Hepatocyte (in vitro differentiated cells): ENCODE measurements at regions not wholly inside any gene's neighbourhood (a gene's known extent, or its start where the extent isn't known, plus 50 kb on each side); places are given as distances from the start of the nearest gene placed in this dataset.

Source experiments
- CTCF ChIP-seq: fragments of 200-600 bp; sonication (generic); IDR thresholded peaks from 2 replicates; pipeline ENCODE4 v1.5.1; 2016; ENCODE audit warnings: antibody characterized with exemption, mild to moderate bottlenecking; ENCODE audit not compliant: poor library complexity
- EZH2 ChIP-seq: fragments of 200-600 bp; sonication (generic); IDR thresholded peaks from 2 replicates; pipeline ENCODE4 v1.6.1; 2016; ENCODE audit warnings: antibody characterized with exemption, mild to moderate bottlenecking, borderline replicate concordance

- TF ChIP-seq EZH2 = no peak
- no peak for TF ChIP-seq CTCF
These were observed 217.3 kb upstream of the FKBP1C start for GRCh38 chr6:62993951-62994350.
